Tibial nerve (tissue), 4 donors: ENCODE measurements at regions not wholly inside any gene's neighbourhood (a gene's known extent, or its start where the extent isn't known, plus 50 kb on each side); places are given as distances from the start of the nearest gene placed in this dataset.

Experiments
- DNase-seq, 2 donors: peaks; one replicate each; pipeline ENCODE4 v3.0.0-alpha.2; 2019; ENCODE audit warnings: low spot score in 2 of 2
- H3K27ac ChIP-seq, 4 donors: fragments of 200-600 bp; sonication (generic) in 3 of 4; one replicate each; pipeline ENCODE4 v1.5.1; 2017 to 2019; ENCODE audit warnings: mild to moderate bottlenecking in 1 of 4
- H3K27me3 ChIP-seq, 2 donors: fragments of 200-600 bp; sonication (generic) in 1 of 2; one replicate each; pipeline versions ENCODE4 v1.5.1 to v1.6.0; 2017 to 2019
- H3K36me3 ChIP-seq, 3 donors: fragments of 200-600 bp; sonication (generic); one replicate each; pipeline ENCODE4 v1.5.1; 2018 to 2019
- H3K4me1 ChIP-seq, 4 donors: fragments of 200-600 bp; sonication (generic) in 3 of 4; one replicate each; pipeline ENCODE4 v1.5.1; 2017 to 2019
- H3K4me3 ChIP-seq, 4 donors: fragments of 200-600 bp; sonication (generic) in 3 of 4; one replicate each; pipeline ENCODE4 v1.5.1; 2017 to 2019; ENCODE audit warnings: mild to moderate bottlenecking in 1 of 4, moderate library complexity in 1 of 4
- H3K9me3 ChIP-seq, 4 donors: fragments of 200-600 bp; sonication (generic) in 3 of 4; one replicate each; pipeline ENCODE4 v1.5.1; 2017 to 2019
- CTCF ChIP-seq, 5 experiments: fragments of 200-600 bp in 3 of 5; fragments of 450-650 bp in 2 of 5; sonication (generic) in 3 of 5; IDR thresholded peaks; one replicate each; pipeline ENCODE4 v1.5.1; 2016 to 2019; ENCODE audit warnings: antibody characterized with exemption in 5 of 5, mild to moderate bottlenecking in 3 of 5, moderate library complexity in 2 of 5
- EP300 ChIP-seq, 2 donors: sonication (generic); formaldehyde crosslinking; IDR thresholded peaks; one replicate each; pipeline ENCODE4 v1.6.1; 2017; ENCODE audit warnings: antibody characterized with exemption in 2 of 2, mild to moderate bottlenecking in 1 of 2
- POLR2A ChIP-seq, 2 donors: fragments of 450-650 bp; IDR thresholded peaks; one replicate each; pipeline ENCODE4 v1.6.1; 2017; ENCODE audit warnings: antibody characterized with exemption in 2 of 2, mild to moderate bottlenecking in 2 of 2, moderate library complexity in 2 of 2
- WGBS, 2 donors: methylation state at CpG; one replicate each; pipeline ENCODE4 v1.1.5; 2018; 5-methylcytosine and 5-hydroxymethylcytosine counted together

- no peaks in the 10 kb centered on the region for H3K27me3 ChIP-seq
- no peaks in the 10 kb centered on the region for H3K36me3 ChIP-seq
- TF ChIP-seq EP300 (IDR thresholded peaks at IDR 0.05) (no peak), CTCF (IDR thresholded peaks at IDR 0.05) (no peak), POLR2A (IDR thresholded peaks at IDR 0.05) (no peak)
- no peak for DNase-seq
- no peaks in the 10 kb centered on the region for H3K9me3 ChIP-seq
- no peak overlapping the region for H3K4me3 ChIP-seq
- no peaks in the 10 kb centered on the region for H3K4me1 ChIP-seq
- 64% methylated on average over 3 of the region's 3 CpGs for WGBS, 2 donors
- H3K27ac ChIP-seq, result no peak overlapping the region
These were observed 502.8 kb downstream of the IGSF11 start for GRCh38 chr3:118531816-118532215.

- no peak overlapping the region for H3K27ac ChIP-seq
- H3K27me3 ChIP-seq, result no peaks in the 10 kb centered on the region
- H3K4me3 ChIP-seq, result no peak overlapping the region
- no peaks in the 10 kb centered on the region for H3K4me1 ChIP-seq
- DNase-seq, result no peak
- TF ChIP-seq POLR2A (IDR thresholded peaks at IDR 0.05) (no peak), EP300 (IDR thresholded peaks at IDR 0.05) (no peak), CTCF (IDR thresholded peaks at IDR 0.05) (no peak)
- no peaks in the 10 kb centered on the region for H3K36me3 ChIP-seq
- no peaks in the 10 kb centered on the region for H3K9me3 ChIP-seq
- WGBS, 2 donors, result 53 to 62% methylated on average over 1 of the region's 1 CpG
These were observed 501.0 kb downstream of the IGSF11 start for GRCh38 chr3:118533676-118534075.

GRCh38 chr3:118534519-118534918 lies 500.1 kb downstream of the IGSF11 start:
- Histone ChIP-seq H3K4me1 (no peaks in the 10 kb centered on the region), H3K4me3 (no peak overlapping the region), H3K27me3 (no peaks in the 10 kb centered on the region), H3K27ac (no peak overlapping the region), H3K9me3 (no peaks in the 10 kb centered on the region), H3K36me3 (no peaks in the 10 kb centered on the region)
- DNase-seq, result no peak
- TF ChIP-seq POLR2A (IDR thresholded peaks at IDR 0.05) (no peak), CTCF (IDR thresholded peaks at IDR 0.05) (no peak), EP300 (IDR thresholded peaks at IDR 0.05) (no peak)
- WGBS, 2 donors, result 34 to 63% methylated on average over 2 of the region's 2 CpGs

- TF ChIP-seq EP300 (IDR thresholded peaks at IDR 0.05), result no peak
- no peak for TF ChIP-seq POLR2A (IDR thresholded peaks at IDR 0.05)
- no peak for TF ChIP-seq CTCF (IDR thresholded peaks at IDR 0.05)
- H3K27me3 ChIP-seq, result no peaks in the 10 kb centered on the region
- DNase-seq, result no peak
- 69 to 73% methylated on average over 3 of the region's 3 CpGs for WGBS, 2 donors
- H3K27ac ChIP-seq, result no peak overlapping the region
- H3K4me1 ChIP-seq, result no peaks in the 10 kb centered on the region
- no peak overlapping the region for H3K4me3 ChIP-seq
- H3K36me3 ChIP-seq, result no peaks in the 10 kb centered on the region
- H3K9me3 ChIP-seq, result no peaks in the 10 kb centered on the region
These were observed 497.9 kb downstream of the IGSF11 start for GRCh38 chr3:118536764-118537163.

GRCh38 chr3:118537454-118537853 lies 497.2 kb downstream of the IGSF11 start:
- WGBS, 2 donors, result 95 to 97% methylated on average over 2 of the region's 2 CpGs
- H3K27me3 ChIP-seq, result no peaks in the 10 kb centered on the region
- no peak for TF ChIP-seq CTCF (IDR thresholded peaks at IDR 0.05)
- no peak for TF ChIP-seq EP300 (IDR thresholded peaks at IDR 0.05)
- no peak for TF ChIP-seq POLR2A (IDR thresholded peaks at IDR 0.05)

More at GRCh38 chr3:118537454-118537853, 497.2 kb downstream of the IGSF11 start:
- no peak for DNase-seq
- Histone ChIP-seq H3K4me1 (no peaks in the 10 kb centered on the region), H3K36me3 (no peaks in the 10 kb centered on the region), H3K27ac (no peak overlapping the region), H3K4me3 (no peak overlapping the region), H3K9me3 (no peaks in the 10 kb centered on the region)
